ENCODE measurements at regions not wholly inside any gene's neighbourhood (a gene's known extent, or its start where the extent isn't known, plus 50 kb on each side); places are given as distances from the start of the nearest gene placed in this dataset.

- Histone ChIP-seq H3K4me3 (ENCODE audit: low read depth, low read length) (no peak overlapping the region), H3K4me1 (no peaks in the 10 kb centered on the region), H3K36me3 (no peaks in the 10 kb centered on the region), H3K27me3 (no peaks in the 10 kb centered on the region), H3K9me3 (no peaks in the 10 kb centered on the region)
- no peak for TF ChIP-seq CTCF (IDR thresholded peaks at IDR 0.05; ENCODE audit: low read depth, low read length)
- DNase-seq: no peak
Observed at GRCh38 chr20:40757087-40757486, 68.1 kb upstream of the MAFB start.

GRCh38 chr20:40758790-40759189 is 69.8 kb upstream of the MAFB start:
- no peak for DNase-seq
- 0 out of 2 replicates have a peak, but pooled peaks cover under 1% of the 10 kb centered on the region for H3K27me3 ChIP-seq
- TF ChIP-seq CTCF (IDR thresholded peaks at IDR 0.05; ENCODE audit: low read depth, low read length): no peak
- H3K4me3 ChIP-seq (ENCODE audit: low read depth, low read length): no peak overlapping the region
- H3K9me3 ChIP-seq: no peaks in the 10 kb centered on the region
- no peaks in the 10 kb centered on the region for H3K36me3 ChIP-seq
- H3K4me1 ChIP-seq: no peaks in the 10 kb centered on the region

GRCh38 chr20:40760399-40760798 is 71.4 kb upstream of the MAFB start:
- no peaks in the 10 kb centered on the region for H3K4me1 ChIP-seq
- 0 out of 2 replicates have a peak, but pooled peaks cover 3% of the 10 kb centered on the region for H3K27me3 ChIP-seq
- no peak for DNase-seq
- H3K36me3 ChIP-seq: no peaks in the 10 kb centered on the region
- TF ChIP-seq CTCF (IDR thresholded peaks at IDR 0.05; ENCODE audit: low read depth, low read length): no peak
- no peak overlapping the region for H3K4me3 ChIP-seq (ENCODE audit: low read depth, low read length)
- H3K9me3 ChIP-seq: no peaks in the 10 kb centered on the region

GRCh38 chr20:40763646-40764295 is 74.7 kb upstream of the MAFB start:
- no peaks in the 10 kb centered on the region for H3K36me3 ChIP-seq
- H3K9me3 ChIP-seq: no peaks in the 10 kb centered on the region
- H3K4me3 ChIP-seq (ENCODE audit: low read depth, low read length): no peak overlapping the region
- DNase-seq: no peak
- 0 out of 2 replicates have a peak, but pooled peaks cover 3% of the 10 kb centered on the region for H3K27me3 ChIP-seq
- no peaks in the 10 kb centered on the region for H3K4me1 ChIP-seq
- no peak for TF ChIP-seq CTCF (IDR thresholded peaks at IDR 0.05; ENCODE audit: low read depth, low read length)

GRCh38 chr20:40765814-40766480 is 76.9 kb upstream of the MAFB start:
- H3K27me3 ChIP-seq: 0 out of 2 replicates have a peak, but pooled peaks cover 3% of the 10 kb centered on the region
- no peak for TF ChIP-seq CTCF (IDR thresholded peaks at IDR 0.05; ENCODE audit: low read depth, low read length)

More at GRCh38 chr20:40765814-40766480, 76.9 kb upstream of the MAFB start:
- no peaks in the 10 kb centered on the region for H3K9me3 ChIP-seq
- no peaks in the 10 kb centered on the region for H3K4me1 ChIP-seq
- no peak for DNase-seq
- H3K36me3 ChIP-seq: no peaks in the 10 kb centered on the region
- no peak overlapping the region for H3K4me3 ChIP-seq (ENCODE audit: low read depth, low read length)
